ENCODE measurements at regions not wholly inside any gene's neighbourhood (a gene's known extent, or its start where the extent isn't known, plus 50 kb on each side); places are given as distances from the start of the nearest gene placed in this dataset.

- TF ChIP-seq CTCF (IDR thresholded peaks at IDR 0.05; ENCODE audit: low read depth, low read length) = no peak
- DNase-seq (ENCODE audit: low read depth, low spot score) = no peak
- in situ Hi-C loops (cut with HindIII; ENCODE audit: low sequenced_read_pairs) = no loop called here
Observed at GRCh38 chr20:22908437-22908836, 126.7 kb upstream of the SSTR4 start.

GRCh38 chr20:22908944-22909343, 126.2 kb upstream of the SSTR4 start:
- in situ Hi-C loops (cut with HindIII; ENCODE audit: low sequenced_read_pairs) = no loop called here

More at GRCh38 chr20:22908437-22908836, 126.7 kb upstream of the SSTR4 start:
- H3K4me3 ChIP-seq (ENCODE audit: low read depth, low read length) = no peak overlapping the region

GRCh38 chr20:22909436-22909835, 125.7 kb upstream of the SSTR4 start:
- TF ChIP-seq CTCF (IDR thresholded peaks at IDR 0.05; ENCODE audit: low read depth, low read length) = no peak
- no peak for DNase-seq (ENCODE audit: low read depth, low spot score)
- no peak overlapping the region for H3K4me3 ChIP-seq (ENCODE audit: low read depth, low read length)
- in situ Hi-C loops (cut with HindIII; ENCODE audit: low sequenced_read_pairs) = no loop called here

More at GRCh38 chr20:22908944-22909343, 126.2 kb upstream of the SSTR4 start:
- no peak for TF ChIP-seq CTCF (IDR thresholded peaks at IDR 0.05; ENCODE audit: low read depth, low read length)
- DNase-seq (ENCODE audit: low read depth, low spot score) = no peak
- H3K4me3 ChIP-seq (ENCODE audit: low read depth, low read length) = no peak overlapping the region

- H3K4me3 ChIP-seq (ENCODE audit: low read depth, low read length) = no peak overlapping the region
- no peak for TF ChIP-seq CTCF (IDR thresholded peaks at IDR 0.05; ENCODE audit: low read depth, low read length)
- DNase-seq (ENCODE audit: low read depth, low spot score) = no peak
- in situ Hi-C loops (cut with HindIII; ENCODE audit: low sequenced_read_pairs) = no loop called here
Observed at GRCh38 chr20:22910287-22910852, 124.7 kb upstream of the SSTR4 start.

- H3K4me3 ChIP-seq (ENCODE audit: low read depth, low read length) = no peak overlapping the region
- TF ChIP-seq CTCF (IDR thresholded peaks at IDR 0.05; ENCODE audit: low read depth, low read length) = no peak
- in situ Hi-C loops (cut with HindIII; ENCODE audit: low sequenced_read_pairs) = no loop called here
- no peak for DNase-seq (ENCODE audit: low read depth, low spot score)
Observed at GRCh38 chr20:22914291-22914690, 120.8 kb upstream of the SSTR4 start.

- no peak for TF ChIP-seq CTCF (IDR thresholded peaks at IDR 0.05; ENCODE audit: low read depth, low read length)
- DNase-seq (ENCODE audit: low read depth, low spot score) = no peak
Observed at GRCh38 chr20:22915512-22915911, 119.6 kb upstream of the SSTR4 start.

More at GRCh38 chr20:22915512-22915911, 119.6 kb upstream of the SSTR4 start:
- no peak overlapping the region for H3K4me3 ChIP-seq (ENCODE audit: low read depth, low read length)
- in situ Hi-C loops (cut with HindIII; ENCODE audit: low sequenced_read_pairs) = no loop called here

All from astrocyte of the spinal cord (primary cell).